GM13976 (cell line): ENCODE measurements at regions not wholly inside any gene's neighbourhood (a gene's known extent, or its start where the extent isn't known, plus 50 kb on each side); places are given as distances from the start of the nearest gene placed in this dataset.

Experiments used
- DNase-seq: peaks from one replicate; pipeline ENCODE4 v3.0.0; 2012; ENCODE audit warnings: low spot score
- CTCF ChIP-seq: IDR thresholded peaks from 2 replicates; pipeline ENCODE4 v1.5.1; 2012; ENCODE audit warnings: borderline replicate concordance, mild to moderate bottlenecking; ENCODE audit not compliant: insufficient read depth; ENCODE audit errors: extremely low read depth, missing control alignments, control extremely low read depth
- in situ Hi-C: fragments of 300-500 bp; cut with MboI; formaldehyde crosslinking; loops from one replicate; pipeline ENCODE4 v1.12.0; 2022; ENCODE audit warnings: low sequenced_read_pairs, mixed read lengths, inconsistent platforms; ENCODE audit not compliant: unreplicated experiment

- no peak for DNase-seq
- in situ Hi-C loops, result no loop called here
- TF ChIP-seq CTCF, result no peak
Observed at GRCh38 chr14:55874785-55875184, 243.4 kb upstream of the PELI2 start.

GRCh38 chr14:55877942-55878341, 240.3 kb upstream of the PELI2 start:
- no peak for DNase-seq
- no peak for TF ChIP-seq CTCF
- in situ Hi-C loops, result no loop called here

GRCh38 chr14:55881577-55882241, 236.5 kb upstream of the PELI2 start:
- no peak for TF ChIP-seq CTCF
- DNase-seq, result no peak
- in situ Hi-C loops, result no loop called here

GRCh38 chr14:55884819-55885218, 233.4 kb upstream of the PELI2 start:
- in situ Hi-C loops, result no loop called here
- DNase-seq, result no peak
- TF ChIP-seq CTCF, result no peak

- in situ Hi-C loops, result no loop called here
- TF ChIP-seq CTCF, result no peak
- no peak for DNase-seq
Observed at GRCh38 chr14:55889124-55889523, 229.1 kb upstream of the PELI2 start.

GRCh38 chr14:55891692-55892091, 226.5 kb upstream of the PELI2 start:
- no peak for TF ChIP-seq CTCF
- in situ Hi-C loops, result no loop called here
- no peak for DNase-seq
